Bronchial epithelial cell (primary cell): ENCODE measurements at regions not wholly inside any gene's neighbourhood (a gene's known extent, or its start where the extent isn't known, plus 50 kb on each side); places are given as distances from the start of the nearest gene placed in this dataset.

Experiments used
- DNase-seq: peaks from one replicate; pipeline ENCODE4 v3.0.0-alpha.2; 2010; ENCODE audit warnings: low read depth
- FAIRE-seq: peaks from 2 replicates; lab custom pipeline; 2011; peaks lifted over from hg19 to GRCh38; lab: Jason Lieb, UNC
- H3K27me3 ChIP-seq: 2 replicates; pipeline ENCODE4 v1.5.1; 2011; ENCODE audit warnings: low read length; ENCODE audit not compliant: control insufficient read depth, insufficient read depth
- H3K36me3 ChIP-seq: 2 replicates; pipeline ENCODE4 v1.5.1; 2011; ENCODE audit warnings: low read length; ENCODE audit not compliant: control insufficient read depth, insufficient read depth
- H3K4me3 ChIP-seq: 2 replicates; pipeline ENCODE4 v1.5.1; 2011; ENCODE audit warnings: mild to moderate bottlenecking, low read depth, low read length, control low read depth
- CTCF ChIP-seq: IDR thresholded peaks from 2 replicates; pipeline ENCODE4 v1.5.1; 2011; ENCODE audit warnings: mild to moderate bottlenecking, moderate library complexity, low read length, control low read depth, inconsistent platforms; ENCODE audit not compliant: insufficient read depth, severe bottlenecking

- FAIRE-seq = peak; percentile 88
- DNase-seq = no peak
- no peaks in the 10 kb centered on the region for H3K36me3 ChIP-seq
- TF ChIP-seq CTCF = no peak
- H3K27me3 ChIP-seq = no peaks in the 10 kb centered on the region
- H3K4me3 ChIP-seq = no peak overlapping the region
Measured at GRCh38 chr1:191368891-191369654, 789.2 kb upstream of the RGS18 start.

- no peak overlapping the region for H3K4me3 ChIP-seq
- DNase-seq = no peak
- H3K27me3 ChIP-seq = no peaks in the 10 kb centered on the region
- no peak for TF ChIP-seq CTCF
- no peaks in the 10 kb centered on the region for H3K36me3 ChIP-seq
- FAIRE-seq = no peak
Measured at GRCh38 chr1:191371626-191372025, 786.6 kb upstream of the RGS18 start.

- FAIRE-seq = no peak
- no peak overlapping the region for H3K4me3 ChIP-seq
- H3K27me3 ChIP-seq = no peaks in the 10 kb centered on the region
- no peak for DNase-seq
- H3K36me3 ChIP-seq = no peaks in the 10 kb centered on the region
- no peak for TF ChIP-seq CTCF
Measured at GRCh38 chr1:191388283-191388682, 770.0 kb upstream of the RGS18 start.

- DNase-seq (no peak), FAIRE-seq (no peak)
- no peak overlapping the region for H3K4me3 ChIP-seq
- H3K36me3 ChIP-seq = no peaks in the 10 kb centered on the region
- no peaks in the 10 kb centered on the region for H3K27me3 ChIP-seq
- TF ChIP-seq CTCF = no peak
Measured at GRCh38 chr1:191396622-191397021, 761.6 kb upstream of the RGS18 start.

GRCh38 chr1:191398551-191398950, 759.7 kb upstream of the RGS18 start:
- DNase-seq (no peak), FAIRE-seq (no peak)
- no peaks in the 10 kb centered on the region for H3K27me3 ChIP-seq
- no peaks in the 10 kb centered on the region for H3K36me3 ChIP-seq
- TF ChIP-seq CTCF = no peak
- H3K4me3 ChIP-seq = no peak overlapping the region

GRCh38 chr1:191405417-191405816, 752.8 kb upstream of the RGS18 start:
- DNase-seq (no peak), FAIRE-seq (no peak)
- Histone ChIP-seq H3K4me3 (no peak overlapping the region), H3K36me3 (no peaks in the 10 kb centered on the region), H3K27me3 (no peaks in the 10 kb centered on the region)
- no peak for TF ChIP-seq CTCF
